Fibroblast of pulmonary artery (primary cell): ENCODE measurements at regions not wholly inside any gene's neighbourhood (a gene's known extent, or its start where the extent isn't known, plus 50 kb on each side); places are given as distances from the start of the nearest gene placed in this dataset.

Source experiments
- DNase-seq: peaks from one replicate; pipeline ENCODE4 v3.0.0-alpha.2; 2010; ENCODE audit warnings: low read depth
- H3K4me3 ChIP-seq: replicated peaks from 2 replicates; pipeline ENCODE4 v1.5.1; 2011; ENCODE audit warnings: low read depth, mild to moderate bottlenecking, control low read depth, low read length, moderate library complexity
- TF ChIP-seq, protein P1 (sequence below): IDR thresholded peaks from 2 replicates; pipeline ENCODE4 v1.5.1; 2011; ENCODE audit warnings: mild to moderate bottlenecking, control low read depth, low read length, inconsistent platforms; ENCODE audit errors: missing control alignments

DNA sequence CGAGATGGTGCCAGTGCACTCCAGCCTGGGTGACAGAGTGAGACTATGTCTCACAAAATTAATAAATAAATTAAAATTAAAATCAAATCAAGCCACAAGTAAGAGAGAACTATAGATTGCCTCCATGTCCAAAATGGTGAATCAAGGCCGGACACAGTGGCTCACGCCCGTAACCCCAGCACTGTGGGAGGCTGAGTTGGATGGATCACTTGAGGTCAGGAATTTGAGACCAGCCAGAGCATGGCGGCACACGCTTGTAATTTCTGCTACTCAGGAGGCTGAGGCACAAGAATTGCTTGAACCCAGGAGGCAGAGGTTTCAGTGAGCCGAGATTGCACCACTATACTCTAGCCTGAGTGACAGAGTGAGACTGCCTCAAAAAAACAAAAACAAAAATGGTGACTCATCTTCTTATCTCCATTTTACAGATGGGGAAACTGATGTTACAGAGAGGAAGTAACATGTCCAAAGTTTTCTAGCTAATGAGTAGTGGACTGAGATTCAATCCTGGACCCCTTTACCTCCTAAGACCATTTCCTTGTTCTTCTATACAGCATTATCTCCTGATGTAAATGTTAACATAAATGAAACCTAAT lies 99.0 kb upstream of the HNRNPU start:
- TF ChIP-seq, protein P1, sequence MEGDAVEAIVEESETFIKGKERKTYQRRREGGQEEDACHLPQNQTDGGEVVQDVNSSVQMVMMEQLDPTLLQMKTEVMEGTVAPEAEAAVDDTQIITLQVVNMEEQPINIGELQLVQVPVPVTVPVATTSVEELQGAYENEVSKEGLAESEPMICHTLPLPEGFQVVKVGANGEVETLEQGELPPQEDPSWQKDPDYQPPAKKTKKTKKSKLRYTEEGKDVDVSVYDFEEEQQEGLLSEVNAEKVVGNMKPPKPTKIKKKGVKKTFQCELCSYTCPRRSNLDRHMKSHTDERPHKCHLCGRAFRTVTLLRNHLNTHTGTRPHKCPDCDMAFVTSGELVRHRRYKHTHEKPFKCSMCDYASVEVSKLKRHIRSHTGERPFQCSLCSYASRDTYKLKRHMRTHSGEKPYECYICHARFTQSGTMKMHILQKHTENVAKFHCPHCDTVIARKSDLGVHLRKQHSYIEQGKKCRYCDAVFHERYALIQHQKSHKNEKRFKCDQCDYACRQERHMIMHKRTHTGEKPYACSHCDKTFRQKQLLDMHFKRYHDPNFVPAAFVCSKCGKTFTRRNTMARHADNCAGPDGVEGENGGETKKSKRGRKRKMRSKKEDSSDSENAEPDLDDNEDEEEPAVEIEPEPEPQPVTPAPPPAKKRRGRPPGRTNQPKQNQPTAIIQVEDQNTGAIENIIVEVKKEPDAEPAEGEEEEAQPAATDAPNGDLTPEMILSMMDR: no peak
- DNase-seq: peak; percentile 19
- H3K4me3 ChIP-seq: no peak overlapping the region

DNA sequence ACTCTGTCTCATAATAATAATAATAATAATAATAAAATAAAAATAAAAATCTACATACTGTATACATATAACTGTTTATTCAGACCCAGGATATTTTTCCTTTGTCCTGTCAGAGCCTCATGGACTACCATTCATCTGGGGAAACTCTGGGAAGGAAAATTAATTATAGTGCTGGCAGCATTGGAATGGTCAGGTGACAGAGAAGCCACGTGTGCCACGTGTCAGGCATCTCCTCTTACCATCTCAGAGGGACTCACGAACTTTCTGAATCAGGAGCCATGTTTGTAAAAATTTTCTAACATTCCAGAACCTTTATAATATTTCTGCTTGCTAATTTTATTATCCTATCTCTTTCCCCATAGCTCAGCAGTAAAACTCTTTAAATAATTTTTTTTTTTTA lies 97.8 kb upstream of the HNRNPU start:
- no peak for DNase-seq
- H3K4me3 ChIP-seq: no peak overlapping the region
- TF ChIP-seq, protein P1: no peak

DNA sequence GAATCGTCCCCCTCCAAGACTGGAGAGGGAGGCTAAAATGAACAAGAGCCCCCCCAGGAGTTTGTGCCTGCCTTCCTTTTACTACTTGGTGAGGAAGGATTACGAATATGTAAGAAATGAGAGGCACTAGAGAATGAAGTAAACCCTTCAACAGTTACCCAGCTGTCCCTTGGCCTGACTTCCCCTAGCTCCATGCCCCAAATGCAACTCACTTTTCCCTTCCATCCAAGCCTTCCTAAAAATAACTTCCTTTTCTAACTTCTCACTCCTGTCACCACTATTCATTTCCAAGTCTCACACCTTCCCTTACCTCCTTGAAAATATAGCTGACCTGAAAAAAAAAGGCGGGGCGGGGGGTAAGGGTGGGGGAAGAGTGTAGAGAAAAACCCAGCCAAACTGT lies 96.6 kb upstream of the HNRNPU start:
- TF ChIP-seq, protein P1: no peak
- H3K4me3 ChIP-seq: no peak overlapping the region
- DNase-seq: no peak

DNA sequence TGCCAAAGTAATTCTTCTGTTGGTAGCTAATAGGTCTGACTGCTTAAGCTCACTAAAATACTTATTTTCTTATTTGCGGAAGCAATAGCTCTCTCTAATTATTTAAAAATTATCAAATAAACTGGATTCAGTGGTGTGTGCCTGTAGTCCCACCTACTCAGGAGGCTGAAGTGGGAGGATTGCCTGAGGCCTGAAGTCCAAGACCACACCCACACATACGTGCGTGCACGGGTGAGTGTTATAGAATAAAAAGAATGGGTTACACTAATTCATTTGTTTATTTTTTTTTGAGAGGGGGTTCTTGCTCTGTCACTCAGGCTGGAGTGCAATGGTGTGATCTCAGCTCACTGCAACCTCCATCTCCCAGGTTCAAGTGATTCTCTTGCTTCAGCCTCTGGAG lies 94.2 kb upstream of the HNRNPU start:
- no peak for DNase-seq
- TF ChIP-seq, protein P1: no peak
- no peak overlapping the region for H3K4me3 ChIP-seq

DNA sequence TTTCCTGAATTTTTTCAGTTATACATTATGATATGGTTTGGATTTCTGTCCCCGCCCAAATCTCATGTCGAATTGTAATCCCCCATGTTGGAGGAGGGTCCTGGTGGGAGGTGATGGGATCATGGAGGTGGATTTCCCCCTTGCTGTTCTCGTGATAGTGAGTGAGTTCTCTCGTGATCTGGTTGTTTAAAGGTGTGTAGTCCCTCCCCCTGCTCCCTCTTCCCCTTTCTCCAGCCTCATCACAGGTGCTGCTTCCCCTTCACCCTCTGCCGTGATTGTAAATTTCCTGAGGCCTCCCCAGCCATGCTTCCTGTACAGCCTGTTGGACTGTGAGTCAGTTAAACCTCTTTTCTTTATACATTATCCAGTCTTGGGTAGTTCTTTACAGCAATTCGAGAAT lies 93.2 kb upstream of the HNRNPU start:
- no peak overlapping the region for H3K4me3 ChIP-seq
- DNase-seq: no peak
- TF ChIP-seq, protein P1: no peak

DNA sequence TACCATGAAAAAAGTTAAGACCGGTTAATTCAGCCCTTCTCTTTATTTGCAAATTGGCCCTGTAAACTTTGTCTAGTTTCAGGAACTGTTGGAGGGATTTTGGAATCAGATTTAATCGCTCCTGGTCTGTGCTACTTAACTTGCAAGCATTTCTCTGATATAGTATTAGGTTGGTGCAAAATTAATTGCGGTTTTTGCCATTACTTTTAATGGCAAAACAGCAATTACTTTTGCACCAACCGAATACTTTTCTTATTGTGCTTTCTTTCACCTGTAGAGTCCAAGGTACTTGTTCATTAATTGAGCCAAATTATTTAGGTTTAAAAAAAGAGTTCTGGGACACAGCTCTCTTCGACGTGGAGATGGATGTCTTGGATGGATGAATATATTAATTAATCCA lies 92.8 kb upstream of the HNRNPU start:
- no peak overlapping the region for H3K4me3 ChIP-seq
- TF ChIP-seq, protein P1: no peak
- no peak for DNase-seq

DNA sequence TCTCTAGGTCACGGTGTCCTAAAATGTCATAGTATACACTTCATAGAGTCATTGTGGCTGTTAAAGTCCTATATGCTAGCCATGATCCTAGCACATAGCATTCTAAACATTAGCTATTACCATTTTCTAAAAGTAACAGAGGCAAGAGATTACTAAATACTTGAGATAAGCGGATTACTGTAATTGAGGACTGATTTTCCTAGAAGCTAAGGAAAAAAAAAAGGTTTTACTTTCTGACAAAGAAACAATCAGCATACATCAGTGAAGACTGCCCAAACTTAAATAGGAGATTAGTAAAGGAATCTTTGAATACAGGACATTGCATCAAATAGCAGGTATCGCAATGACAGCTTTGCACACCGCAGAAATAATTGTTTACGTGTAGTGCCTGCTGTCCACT lies 91.3 kb upstream of the HNRNPU start:
- H3K4me3 ChIP-seq: no peak overlapping the region
- DNase-seq: no peak
- TF ChIP-seq, protein P1: no peak
